DMS53 treated with DMSO at 0.1 percent for 48 hours (cell line): ENCODE measurements at regions not wholly inside any gene's neighbourhood (a gene's known extent, or its start where the extent isn't known, plus 50 kb on each side); places are given as distances from the start of the nearest gene placed in this dataset.

Experiments
- DNase-seq: peaks from one replicate; lab custom pipeline; 2025; ENCODE audit not compliant: unreplicated experiment; lab: John Stamatoyannopoulos, UW

DNA sequence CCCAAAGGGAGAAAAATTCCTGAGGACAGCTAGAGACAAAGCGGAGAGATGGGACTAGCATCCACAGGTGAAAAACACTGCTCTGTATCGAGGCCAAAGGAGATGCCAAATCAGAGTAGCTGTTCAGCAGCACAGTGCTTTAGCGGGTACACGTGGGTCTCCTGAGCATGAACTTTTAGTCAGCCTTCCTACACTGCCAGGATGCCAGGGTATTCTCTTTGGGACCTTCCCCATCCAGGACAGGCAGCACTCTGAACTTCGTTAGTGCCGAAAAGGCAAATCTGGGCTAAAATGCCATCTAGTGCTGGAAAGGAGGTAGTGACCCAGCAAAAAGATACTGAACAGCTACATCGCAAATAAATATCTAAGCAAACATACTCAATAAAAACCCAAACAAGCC, 64.9 kb downstream of the C6orf58 start:
- peak; percentile 39 for DNase-seq
